OCI-M1 (cell line): ENCODE measurements at regions not wholly inside any gene's neighbourhood (a gene's known extent, or its start where the extent isn't known, plus 50 kb on each side); places are given as distances from the start of the nearest gene placed in this dataset.

ENCODE experiments used
- DNase-seq: peaks from one replicate; lab custom pipeline; 2025; lab: John Stamatoyannopoulos, UW

- no peak for DNase-seq
Measured at GRCh38 chr2:12968399-12968798, 251.7 kb downstream of the TRIB2 start.

GRCh38 chr2:12970861-12971260 lies 254.1 kb downstream of the TRIB2 start:
- no peak for DNase-seq

DNA sequence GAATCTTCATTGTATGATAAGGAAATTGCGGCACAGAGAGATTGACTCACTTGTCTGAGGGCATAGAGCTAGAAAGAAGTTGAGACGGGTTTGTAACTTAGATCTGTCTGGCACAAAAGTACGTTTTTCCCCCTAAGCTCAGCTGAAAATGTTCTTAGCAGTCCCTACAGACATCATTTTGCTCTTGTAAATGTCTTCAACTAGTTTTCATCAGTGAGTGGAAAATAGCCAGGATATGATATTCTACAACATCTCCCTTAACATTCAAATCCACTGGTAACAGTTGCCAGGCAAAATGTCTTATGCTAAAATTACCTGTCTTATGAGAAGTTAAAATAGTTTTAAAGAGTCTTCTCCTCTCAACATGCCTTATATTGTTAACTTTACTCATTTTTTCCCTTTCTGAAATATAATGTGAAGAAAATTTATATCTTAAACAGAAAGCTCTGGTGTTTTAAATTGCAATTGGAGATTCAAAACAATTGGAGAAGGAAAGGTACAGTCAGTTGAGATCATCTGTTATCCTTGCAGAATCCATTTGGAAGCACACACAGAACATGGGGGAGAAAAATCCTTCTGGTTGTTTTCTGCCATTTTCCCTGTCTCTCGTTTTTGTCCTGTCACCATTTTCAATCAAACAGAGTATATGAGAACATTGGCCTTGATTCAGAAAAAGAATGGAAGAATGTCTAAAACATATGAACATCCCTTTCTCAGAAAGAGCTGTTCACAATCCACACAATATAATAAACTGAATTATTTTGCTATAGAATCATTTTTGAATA lies 255.0 kb downstream of the TRIB2 start:
- DNase-seq, result no peak

- peak; percentile 3 for DNase-seq
Measured at GRCh38 chr2:12978066-12978835, 261.5 kb downstream of the TRIB2 start.

- DNase-seq, result no peak
Measured at GRCh38 chr2:12979066-12979465, 262.3 kb downstream of the TRIB2 start.

DNA sequence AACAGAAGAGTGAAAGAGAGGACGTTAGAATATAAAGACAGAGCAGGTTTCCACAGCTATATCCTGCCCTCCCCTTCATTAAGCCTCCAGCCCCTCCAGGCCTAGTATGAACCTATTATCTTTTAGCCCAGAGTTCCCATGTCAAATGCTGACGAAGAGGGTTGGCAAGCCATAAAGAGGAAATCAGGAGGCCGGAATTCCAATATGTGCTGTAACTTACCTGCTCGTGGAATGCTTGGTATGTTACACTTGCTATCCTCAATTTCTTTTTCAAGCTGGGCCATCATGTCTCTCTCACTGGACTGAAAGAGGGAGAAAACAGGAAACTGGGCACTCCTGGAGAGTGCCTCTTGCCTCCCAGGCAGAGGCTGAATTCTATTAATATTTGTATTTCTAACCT lies 264.1 kb downstream of the TRIB2 start:
- no peak for DNase-seq

GRCh38 chr2:12982149-12982584 lies 265.4 kb downstream of the TRIB2 start:
- no peak for DNase-seq

GRCh38 chr2:12987246-12987645 lies 270.5 kb downstream of the TRIB2 start:
- DNase-seq, result no peak

DNA sequence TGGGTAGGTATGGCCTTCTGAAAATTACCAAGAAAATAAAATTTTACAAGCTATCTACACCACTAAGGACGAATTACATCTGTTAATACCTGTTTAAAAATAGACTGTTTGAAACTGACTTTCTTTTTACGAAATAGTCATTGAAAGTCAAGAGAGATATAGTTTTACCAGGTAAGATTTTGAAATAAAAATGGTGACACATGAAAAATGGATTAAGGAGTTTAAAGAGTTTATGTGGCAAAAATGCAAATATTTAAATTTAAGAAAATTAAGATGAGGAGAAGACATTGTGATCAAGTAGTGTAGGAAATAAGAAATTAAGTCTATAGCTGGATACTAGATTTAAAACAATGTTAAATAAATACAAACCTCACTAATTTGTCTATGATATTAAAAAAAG lies 271.5 kb downstream of the TRIB2 start:
- DNase-seq, result no peak

DNA sequence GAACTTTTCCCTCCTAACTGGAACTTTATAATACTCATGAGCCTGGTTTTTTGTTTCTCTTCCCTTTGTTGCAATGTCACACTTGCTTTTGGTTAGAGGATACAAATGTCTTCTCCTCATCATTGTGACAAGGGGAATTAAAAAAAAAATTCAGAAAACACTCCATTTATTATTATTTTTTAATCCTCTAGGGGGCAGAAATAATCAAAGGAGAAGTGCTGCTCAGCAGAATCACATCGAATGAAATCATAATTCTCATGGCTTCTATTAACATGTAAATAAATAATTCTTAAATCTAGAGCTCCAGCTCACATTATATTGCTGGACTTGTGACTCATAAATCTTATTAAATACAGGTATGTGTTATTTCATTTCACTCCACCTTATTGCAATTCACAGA lies 273.8 kb downstream of the TRIB2 start:
- peak; percentile 38 for DNase-seq

GRCh38 chr2:12998685-12999084 lies 281.9 kb downstream of the TRIB2 start:
- DNase-seq, result no peak

GRCh38 chr2:13000664-13001363 lies 284.1 kb downstream of the TRIB2 start:
- DNase-seq, result no peak

DNA sequence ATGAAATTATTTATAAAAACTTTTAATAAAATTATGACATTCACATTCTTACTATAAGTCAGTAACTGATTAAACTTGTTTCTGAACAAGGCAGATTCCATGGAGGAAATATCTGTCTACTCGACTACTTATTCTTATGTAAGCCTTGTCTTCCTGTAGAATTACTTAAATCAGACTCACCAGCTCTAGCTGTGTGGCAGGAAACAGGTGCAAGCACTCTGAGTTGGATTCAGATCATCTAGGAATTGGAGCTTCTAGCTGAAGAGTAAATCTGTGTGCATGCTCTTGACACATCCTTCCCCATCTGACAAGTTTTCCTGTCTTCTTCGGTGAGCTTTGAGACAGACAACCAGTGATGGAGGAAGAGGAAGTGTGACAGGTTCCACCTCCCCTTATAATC lies 284.7 kb downstream of the TRIB2 start:
- no peak for DNase-seq

- no peak for DNase-seq
Measured at GRCh38 chr2:13002536-13003331, 286.0 kb downstream of the TRIB2 start.

DNA sequence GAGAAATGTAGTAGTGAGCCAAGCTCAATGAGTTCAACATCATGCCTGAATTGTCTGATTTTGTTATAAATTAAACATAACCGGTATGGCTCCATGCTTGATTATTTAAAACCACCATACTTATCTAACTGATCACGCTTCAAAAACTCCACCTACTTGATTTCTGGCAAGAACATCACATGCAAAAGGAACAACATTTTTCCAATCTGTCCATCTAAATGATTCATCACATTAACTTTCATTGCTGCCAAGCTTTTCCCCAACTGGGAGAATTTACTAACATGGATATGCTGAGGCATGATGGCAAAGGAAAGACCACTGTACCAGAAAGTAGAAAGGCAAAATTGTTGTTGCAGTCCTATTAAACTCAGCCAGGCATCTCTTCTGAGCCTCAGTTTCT lies 286.8 kb downstream of the TRIB2 start:
- no peak for DNase-seq

- no peak for DNase-seq
Measured at GRCh38 chr2:13005048-13005447, 288.3 kb downstream of the TRIB2 start.

GRCh38 chr2:13005761-13006335 lies 289.1 kb downstream of the TRIB2 start:
- no peak for DNase-seq

GRCh38 chr2:13006426-13006825 lies 289.7 kb downstream of the TRIB2 start:
- DNase-seq, result no peak

DNA sequence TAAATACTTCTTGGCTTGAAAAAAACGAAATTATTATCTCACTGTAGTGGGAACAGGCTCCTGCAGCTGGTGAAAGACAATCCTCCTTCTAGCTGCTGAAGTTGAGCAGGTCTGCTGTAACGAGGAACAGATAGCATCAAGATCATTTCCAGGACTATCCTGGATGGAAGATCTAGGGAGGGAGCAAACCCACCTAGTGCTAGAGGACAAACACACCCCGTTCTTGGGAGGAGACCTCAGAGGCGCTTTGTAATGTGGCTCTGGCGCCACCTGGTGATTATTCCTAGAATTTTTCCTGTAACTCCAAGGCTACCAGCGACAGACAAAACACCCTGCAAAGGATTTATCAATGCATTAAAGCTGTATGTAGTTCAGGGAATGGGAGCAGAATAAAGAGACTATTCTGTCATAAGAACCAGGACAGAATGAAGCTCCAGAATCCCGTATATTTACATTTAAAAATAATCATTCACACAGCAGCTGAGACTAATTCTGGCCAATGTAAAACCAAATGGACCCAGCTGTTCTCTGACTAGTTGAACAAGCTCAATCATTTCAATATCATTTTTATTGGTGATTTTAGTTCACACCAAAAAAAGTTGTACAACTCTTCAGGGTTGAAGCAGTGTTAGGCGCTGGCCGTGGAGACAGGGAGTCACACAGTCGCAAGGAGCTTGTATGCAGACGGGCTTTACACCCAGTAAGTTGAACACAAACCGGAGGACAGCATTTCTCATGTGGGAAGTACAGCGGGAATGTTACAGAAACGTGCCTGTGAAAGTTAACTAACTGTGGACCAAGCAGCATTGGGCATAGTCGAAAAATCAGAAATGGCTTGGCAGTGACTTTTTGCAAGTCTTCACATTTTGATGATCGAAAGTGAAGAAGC lies 290.3 kb downstream of the TRIB2 start:
- DNase-seq, result peak; percentile 84

GRCh38 chr2:13009027-13009642 lies 292.4 kb downstream of the TRIB2 start:
- no peak for DNase-seq
